ENCODE measurements at regions not wholly inside any gene's neighbourhood (a gene's known extent, or its start where the extent isn't known, plus 50 kb on each side); places are given as distances from the start of the nearest gene placed in this dataset.

DNA sequence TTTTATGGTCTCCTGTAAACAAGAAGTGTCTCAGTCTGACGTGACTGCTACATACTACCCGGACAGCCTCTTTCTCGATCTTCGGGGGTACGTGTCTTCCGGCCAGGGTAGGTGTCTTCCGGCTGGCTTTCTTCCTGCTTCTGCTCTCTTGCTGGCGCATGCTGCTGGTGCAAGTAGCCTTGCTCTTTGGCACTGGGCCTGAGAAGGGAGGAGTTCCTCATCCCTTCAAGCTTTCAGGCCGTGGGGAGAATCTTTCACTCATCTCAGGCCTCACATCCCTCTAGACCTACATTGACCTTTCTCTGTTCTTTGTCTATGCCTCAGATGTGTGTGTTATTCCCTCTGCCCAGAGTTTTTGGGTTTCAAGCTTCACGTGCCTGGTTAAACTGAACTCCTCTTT is 130.4 kb downstream of the JCAD start:
- TF ChIP-seq CTCF (IDR thresholded peaks at IDR 0.05) = no peak
- TF ChIP-seq POLR2A (IDR thresholded peaks at IDR 0.05) = no peak
- Histone ChIP-seq H3K27me3 (no peaks in the 10 kb centered on the region), H3K36me3 (ENCODE audit: low read depth, missing control alignments) (no peaks in the 10 kb centered on the region), H3K9me3 (no peaks in the 10 kb centered on the region), H3K4me1 (no peaks in the 10 kb centered on the region), H3K4me3 (no peak overlapping the region), H3K27ac (no peak overlapping the region)
- DNase-seq = peak; percentile 40
- WGBS, 2 donors = 80 to 91% methylated on average over 10 of the region's 10 CpGs
- intact Hi-C loops (cut with DNase I; ENCODE audit: low total_unique reads) = no loop called here

- Histone ChIP-seq H3K36me3 (ENCODE audit: low read depth, missing control alignments) (no peaks in the 10 kb centered on the region), H3K27me3 (no peaks in the 10 kb centered on the region), H3K4me3 (no peak overlapping the region), H3K27ac (no peak overlapping the region), H3K9me3 (no peaks in the 10 kb centered on the region), H3K4me1 (peaks cover 3% of the 10 kb centered on the region)
- 70 to 74% methylated on average over 6 of the region's 6 CpGs for WGBS, 2 donors
- DNase-seq = peak; percentile 46
- intact Hi-C loops (cut with DNase I; ENCODE audit: low total_unique reads) = no loop called here
- no peak for TF ChIP-seq POLR2A (IDR thresholded peaks at IDR 0.05)
- peak; percentile 38 to 42 (median 42) for TF ChIP-seq CTCF (IDR thresholded peaks at IDR 0.05)
Observed at GRCh38 chr10:29926693-29927048, 132.7 kb downstream of the JCAD start.

DNA sequence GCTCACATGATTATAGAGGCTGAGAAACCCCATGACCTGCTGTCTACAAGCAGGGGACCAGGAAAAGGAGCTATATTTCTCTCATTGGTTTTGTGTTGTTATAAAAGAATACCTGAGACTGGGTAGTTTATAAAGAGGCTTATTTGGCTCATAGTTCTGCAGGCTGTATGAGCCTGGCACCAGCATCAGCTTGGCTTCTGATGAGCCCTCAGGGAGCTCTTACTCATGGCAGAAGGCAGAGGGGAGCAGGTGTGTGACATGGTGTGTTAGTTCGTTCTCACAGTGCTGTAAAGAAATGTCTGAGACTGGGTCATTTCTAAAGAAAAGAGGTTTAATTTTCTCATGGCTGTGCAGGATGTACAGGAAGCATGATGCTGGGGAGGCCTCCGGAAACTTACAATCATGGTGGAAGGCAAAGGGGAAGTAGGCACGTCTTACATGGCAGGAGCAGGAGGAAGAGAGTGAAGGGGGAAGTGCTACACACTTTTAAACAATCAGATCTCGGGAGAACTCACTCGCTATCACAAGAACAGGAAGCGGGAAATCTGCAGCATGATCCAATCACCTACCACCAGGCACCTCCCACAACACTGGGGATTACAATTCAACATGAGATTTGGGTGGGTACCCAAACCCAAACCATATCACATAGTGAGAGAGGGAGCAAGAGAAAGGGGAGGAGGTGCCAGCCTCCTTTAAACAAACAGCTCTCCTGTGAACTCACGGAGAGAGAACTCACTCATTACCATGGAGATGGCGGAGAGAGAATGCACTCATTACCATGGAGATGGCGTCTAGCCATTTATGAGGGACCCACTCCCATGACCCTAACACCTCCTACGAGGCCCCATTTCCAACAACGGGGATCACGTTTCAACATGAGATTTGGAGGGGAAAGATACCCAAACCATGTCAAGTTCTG is 133.4 kb downstream of the JCAD start:
- 65 to 79% methylated on average over 12 of the region's 12 CpGs for WGBS, 2 donors
- Histone ChIP-seq H3K4me3 (no peak overlapping the region), H3K4me1 (peaks cover 7% of the 10 kb centered on the region), H3K27ac (no peak overlapping the region), H3K27me3 (no peaks in the 10 kb centered on the region), H3K9me3 (no peaks in the 10 kb centered on the region), H3K36me3 (ENCODE audit: low read depth, missing control alignments) (no peaks in the 10 kb centered on the region)
- intact Hi-C loops (cut with DNase I; ENCODE audit: low total_unique reads) = no loop called here
- DNase-seq = no peak
- TF ChIP-seq CTCF (IDR thresholded peaks at IDR 0.05) (no peak), POLR2A (IDR thresholded peaks at IDR 0.05) (no peak)

- Histone ChIP-seq H3K27ac (no peak overlapping the region), H3K9me3 (no peaks in the 10 kb centered on the region), H3K27me3 (no peaks in the 10 kb centered on the region), H3K4me3 (no peak overlapping the region), H3K36me3 (ENCODE audit: low read depth, missing control alignments) (no peaks in the 10 kb centered on the region), H3K4me1 (peaks cover 18% of the 10 kb centered on the region)
- no peak for TF ChIP-seq POLR2A (IDR thresholded peaks at IDR 0.05)
- TF ChIP-seq CTCF (IDR thresholded peaks at IDR 0.05) = no peak
- intact Hi-C loops (cut with DNase I; ENCODE audit: low total_unique reads) = no loop called here
- DNase-seq = no peak
- 94 to 98% methylated on average over 3 of the region's 3 CpGs for WGBS, 2 donors
Observed at GRCh38 chr10:29924436-29924835, 134.9 kb downstream of the JCAD start.
